Fibroblast of skin of scalp (primary cell): ENCODE measurements at regions not wholly inside any gene's neighbourhood (a gene's known extent, or its start where the extent isn't known, plus 50 kb on each side); places are given as distances from the start of the nearest gene placed in this dataset.
A peak's percentile ranks its signal among the peaks of the same experiment; 100 is the strongest.

Source experiments
- DNase-seq: peaks from one replicate; pipeline ENCODE4 v3.0.0-alpha.2; 2013

DNA sequence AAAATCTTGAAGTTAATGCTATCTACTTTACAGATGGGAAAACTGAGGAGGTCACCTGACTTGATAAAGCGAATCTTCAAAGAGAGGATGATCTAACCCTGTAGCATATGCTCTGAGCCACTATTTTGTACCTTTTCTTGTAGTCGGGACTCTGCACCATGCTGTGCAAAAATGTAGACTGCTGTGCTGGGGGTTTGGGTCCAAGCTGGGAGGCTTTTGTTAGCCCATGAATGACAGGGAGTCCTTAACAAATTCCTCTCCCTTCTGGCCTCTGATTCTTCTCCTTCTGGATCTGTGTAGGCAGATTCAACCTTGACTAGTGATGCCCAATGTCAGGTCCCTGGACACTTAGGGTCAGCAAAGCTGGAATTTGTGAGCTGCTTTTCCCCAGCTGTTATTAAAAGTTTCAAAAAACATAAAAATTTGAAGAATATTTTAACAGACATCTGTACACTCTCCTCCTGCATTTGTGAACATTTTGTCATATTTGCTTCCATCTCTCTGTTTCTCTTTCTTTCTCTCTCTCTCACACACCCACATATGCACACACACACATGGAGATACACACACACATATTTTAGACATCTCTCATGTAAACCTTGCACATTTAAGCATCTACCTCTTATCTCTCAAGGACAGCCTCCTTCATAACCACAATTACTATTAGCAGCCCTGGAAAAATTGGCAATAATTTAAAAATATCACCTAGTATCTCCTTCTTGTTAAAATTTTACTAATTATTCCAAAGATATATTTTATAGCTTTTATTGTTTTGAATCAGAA lies 335.0 kb upstream of the TRIB2 start:
- no peak for DNase-seq

DNA sequence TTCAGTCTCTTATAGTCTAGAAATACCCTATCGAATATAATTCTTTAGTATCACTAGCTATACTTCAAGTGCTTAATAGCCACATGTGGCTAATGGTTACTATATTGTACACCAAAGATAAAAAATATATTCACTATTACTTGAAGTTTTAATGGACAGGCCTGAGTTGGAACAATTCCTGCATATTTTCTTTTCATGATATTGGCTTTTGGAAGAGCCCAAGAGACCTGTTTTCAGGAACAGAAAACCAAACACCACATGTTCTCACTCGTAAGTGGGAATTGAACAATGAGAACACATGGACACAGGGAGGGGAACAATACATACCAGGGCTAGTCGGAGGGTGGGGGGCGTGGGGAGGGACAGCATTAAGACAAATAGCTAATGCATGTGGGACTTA lies 334.4 kb upstream of the TRIB2 start:
- no peak for DNase-seq

- DNase-seq: peak; percentile 75
Observed at GRCh38 chr2:12389344-12390045, 327.2 kb upstream of the TRIB2 start.

GRCh38 chr2:12391116-12391515 lies 325.6 kb upstream of the TRIB2 start:
- DNase-seq: no peak

DNA sequence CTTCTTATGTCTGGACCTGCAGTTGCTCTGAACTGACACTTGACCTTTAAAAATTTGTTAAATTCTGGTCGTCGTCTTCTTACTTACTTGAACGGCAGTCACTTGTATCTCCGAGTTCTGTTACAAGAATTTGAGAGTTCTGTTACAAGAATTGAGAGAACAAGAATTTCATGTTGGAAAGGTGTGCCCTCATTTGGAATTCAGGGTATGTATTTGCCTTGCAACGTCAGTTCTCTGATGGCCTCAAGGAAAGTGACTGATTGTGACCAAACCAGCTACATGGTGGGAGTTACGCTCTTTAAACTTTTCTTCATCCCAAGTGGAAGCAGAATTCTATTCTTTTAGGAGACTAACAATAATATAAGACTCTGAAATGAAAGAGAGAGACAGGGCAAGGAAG lies 320.0 kb upstream of the TRIB2 start:
- no peak for DNase-seq

DNA sequence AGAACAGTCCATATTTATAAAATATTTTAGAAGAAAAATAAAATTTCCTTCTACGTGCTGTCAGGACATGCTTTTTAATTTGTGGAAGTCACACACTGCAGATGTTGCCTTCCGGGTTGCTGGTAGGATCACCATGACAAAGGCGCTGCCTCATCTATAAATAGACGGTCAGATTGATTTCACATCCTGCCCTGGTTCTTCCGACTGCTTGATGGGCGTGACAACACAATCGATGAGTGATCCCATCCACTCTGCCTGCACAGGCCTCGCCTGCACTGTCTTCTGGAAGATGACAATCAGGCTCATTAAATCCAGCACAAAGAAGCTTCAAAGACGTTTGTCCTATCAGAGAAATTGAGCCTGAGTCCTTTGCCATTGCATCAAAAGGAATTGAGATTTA lies 318.9 kb upstream of the TRIB2 start:
- peak; percentile 12 for DNase-seq

DNA sequence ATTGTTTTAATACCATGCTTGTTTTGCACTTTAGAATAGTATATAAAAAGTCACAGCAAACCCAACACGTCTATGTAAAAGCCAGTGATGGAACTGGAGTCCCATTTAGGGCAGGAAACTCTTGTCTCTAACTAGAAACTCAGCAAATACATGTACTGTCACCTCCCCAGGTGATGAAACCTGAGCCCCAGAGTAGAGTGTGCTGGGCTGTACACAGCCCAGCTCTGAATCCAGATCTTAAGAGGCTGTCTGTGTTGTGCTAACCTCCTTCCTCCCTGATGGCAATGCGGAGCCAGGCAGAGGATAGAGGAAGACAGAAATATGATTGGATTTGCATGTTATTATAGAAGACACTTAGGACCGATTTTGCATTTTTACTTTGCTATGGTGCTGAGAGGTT lies 317.5 kb upstream of the TRIB2 start:
- no peak for DNase-seq

DNA sequence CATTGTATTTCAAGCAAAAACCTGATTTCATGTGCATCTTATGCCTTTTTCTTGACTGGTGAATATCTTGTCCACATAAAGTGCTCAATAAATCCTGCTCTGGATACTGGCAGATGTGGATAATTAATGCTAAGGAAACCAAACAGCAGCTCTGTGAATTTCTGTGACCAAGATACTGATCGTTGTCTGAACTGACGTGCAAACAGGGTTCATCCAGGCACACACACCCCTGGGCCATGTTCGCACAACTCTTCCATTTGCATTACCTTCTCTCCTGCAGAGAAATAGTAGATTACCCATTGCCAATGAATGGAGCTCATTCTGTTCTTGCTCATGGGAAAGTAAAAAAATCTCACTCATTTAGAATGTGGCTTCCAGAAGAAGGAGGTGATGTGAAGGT lies 316.2 kb upstream of the TRIB2 start:
- DNase-seq: no peak

DNA sequence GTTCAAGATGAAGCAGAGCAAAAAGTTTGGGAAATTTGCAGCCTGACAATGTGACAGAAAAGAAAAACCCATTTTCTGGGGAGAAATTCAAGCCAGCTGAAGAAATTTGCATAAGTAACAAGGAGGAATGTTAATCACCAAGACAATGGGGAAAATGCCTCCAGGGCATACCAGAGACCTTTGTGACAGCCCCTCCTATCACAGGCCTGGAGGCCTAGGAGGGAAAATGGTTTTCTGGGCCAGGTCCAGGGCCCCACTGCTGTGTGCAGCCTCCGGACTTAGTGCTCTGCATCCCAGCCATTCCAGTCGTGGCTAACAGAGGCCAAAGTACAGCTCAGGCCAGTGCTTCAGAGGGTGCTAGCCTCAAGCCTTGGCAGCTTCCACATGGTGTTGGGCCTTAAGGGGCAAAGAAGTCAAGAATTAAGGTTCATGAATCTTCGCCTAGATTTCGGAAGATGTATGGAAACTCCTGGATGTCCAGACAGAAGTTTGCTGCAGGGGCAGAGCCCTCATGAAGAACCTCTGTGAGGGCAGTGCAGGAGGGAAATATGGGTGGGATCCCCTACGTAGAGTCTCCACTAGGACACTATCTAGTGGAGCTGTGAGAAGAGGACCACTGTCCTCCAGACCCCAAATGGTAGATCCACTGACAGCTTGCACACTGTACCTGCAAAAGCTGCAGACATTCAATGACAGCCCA lies 314.1 kb upstream of the TRIB2 start:
- no peak for DNase-seq

GRCh38 chr2:12404497-12404896 lies 312.2 kb upstream of the TRIB2 start:
- no peak for DNase-seq

- DNase-seq: no peak
Observed at GRCh38 chr2:12407160-12407559, 309.6 kb upstream of the TRIB2 start.

DNA sequence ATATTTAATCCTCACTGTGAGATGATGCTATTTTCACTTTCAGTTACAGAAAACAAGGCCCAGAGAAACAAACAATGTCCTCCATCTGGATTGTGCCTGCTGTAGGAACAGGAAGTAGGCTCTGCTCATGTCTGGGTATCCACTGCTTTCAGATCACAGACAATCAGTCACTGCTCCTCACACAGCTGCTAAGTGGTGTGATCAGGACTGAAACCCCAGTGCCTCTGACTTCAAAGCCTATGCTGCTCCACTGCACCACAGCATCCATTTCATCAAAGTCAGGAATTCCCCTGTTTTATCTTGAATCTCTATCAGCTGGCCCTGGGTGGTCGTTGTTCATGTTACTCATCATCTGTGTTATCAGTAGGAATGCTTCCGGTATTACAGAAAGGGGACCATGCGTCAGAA lies 303.8 kb upstream of the TRIB2 start:
- DNase-seq: peak; percentile 19

DNA sequence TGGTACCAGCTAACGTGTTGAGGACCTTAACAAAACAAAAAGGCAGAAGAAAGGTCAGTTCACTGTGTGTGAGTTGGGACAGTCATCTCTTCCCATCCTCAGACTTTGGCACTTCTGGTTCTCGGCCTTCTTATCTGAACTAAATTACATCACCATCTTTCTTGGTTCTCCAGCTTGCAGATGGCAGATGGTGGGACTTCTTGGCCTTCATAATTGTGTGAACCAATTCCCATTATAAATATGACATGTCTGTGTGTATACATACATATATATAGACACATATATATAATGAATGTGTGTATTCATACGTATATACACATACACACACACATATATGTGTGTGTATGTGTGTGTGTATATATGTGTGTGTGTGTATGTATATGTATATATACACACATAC lies 301.2 kb upstream of the TRIB2 start:
- no peak for DNase-seq

GRCh38 chr2:12416600-12416999 lies 300.1 kb upstream of the TRIB2 start:
- DNase-seq: peak; percentile 50

DNA sequence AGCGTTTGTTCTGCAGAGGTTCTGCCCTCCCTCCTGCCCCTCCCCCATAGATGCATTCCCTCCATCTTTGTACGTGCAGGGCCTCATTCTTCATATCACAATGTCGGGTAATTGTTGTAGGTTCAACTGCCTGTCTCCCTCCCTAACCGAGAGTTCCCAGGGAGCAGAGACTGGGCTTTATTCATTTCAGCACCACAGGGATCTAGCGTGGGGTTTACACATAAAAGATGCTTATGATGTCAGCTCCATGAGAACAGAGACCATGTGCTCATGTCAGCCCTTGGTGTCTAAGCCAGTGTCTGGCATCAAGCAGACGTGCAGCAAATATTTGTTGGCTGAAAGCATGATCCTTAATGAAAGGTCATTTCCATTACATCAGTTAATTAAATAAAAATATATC lies 298.9 kb upstream of the TRIB2 start:
- peak; percentile 32 for DNase-seq

DNA sequence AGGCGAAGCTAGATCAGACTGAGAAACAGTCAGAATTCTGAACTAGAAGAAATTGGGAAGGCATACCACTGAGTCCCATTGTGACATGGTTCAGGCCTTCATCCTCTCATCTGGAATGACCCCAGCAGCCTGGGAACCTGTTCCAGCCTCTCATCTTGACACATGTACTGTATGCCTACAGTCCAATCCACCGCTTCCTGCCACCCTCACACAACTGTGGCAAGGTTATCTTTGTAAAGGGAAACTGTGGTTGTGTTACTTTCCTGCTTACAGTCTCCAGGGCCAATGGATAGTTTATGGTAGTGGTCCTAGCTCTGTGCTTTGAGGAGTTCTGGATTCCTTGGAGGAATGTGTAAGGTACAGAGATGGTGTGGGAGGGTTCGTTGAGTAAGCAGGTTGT lies 296.9 kb upstream of the TRIB2 start:
- DNase-seq: no peak

DNA sequence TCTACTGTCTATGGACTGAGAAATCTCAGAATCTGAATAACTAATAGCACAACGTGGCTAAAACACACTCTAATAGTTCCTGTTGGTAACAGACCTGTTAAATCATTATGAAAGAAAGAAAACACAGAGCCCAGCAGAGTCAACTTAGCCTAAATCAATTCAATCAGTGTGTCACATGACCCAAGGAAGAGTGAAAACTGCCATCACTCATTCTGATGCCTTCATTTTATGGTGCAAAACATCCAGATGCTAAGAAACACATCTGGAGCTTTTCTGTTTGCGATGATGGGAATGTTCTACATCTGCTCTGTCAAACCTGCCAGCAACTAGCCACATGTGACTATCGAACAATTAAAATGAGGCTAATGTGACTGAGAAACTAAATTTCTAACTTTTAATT lies 295.7 kb upstream of the TRIB2 start:
- DNase-seq: no peak

DNA sequence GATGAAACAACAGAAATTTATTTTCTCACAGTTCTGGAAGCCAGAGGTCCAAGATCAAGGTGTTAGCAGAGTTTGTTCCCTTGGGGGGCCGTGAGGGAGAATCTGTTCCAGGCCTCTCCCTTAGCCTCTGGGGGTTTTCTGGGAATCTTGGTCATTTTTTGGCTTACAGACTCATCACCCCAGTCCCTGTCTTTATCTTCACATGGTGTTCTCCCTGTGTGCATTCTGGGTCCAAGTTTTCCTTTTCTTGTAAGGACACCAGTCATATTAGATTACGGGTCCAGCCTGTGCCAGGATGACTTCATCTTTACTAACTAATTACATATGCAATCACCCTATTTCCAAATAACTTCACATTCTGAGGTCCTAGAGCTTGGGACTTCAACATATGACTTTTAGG lies 292.5 kb upstream of the TRIB2 start:
- DNase-seq: no peak

- no peak for DNase-seq
Observed at GRCh38 chr2:12424809-12425208, 291.9 kb upstream of the TRIB2 start.

- DNase-seq: peak; percentile 63
Observed at GRCh38 chr2:12428324-12428723, 288.4 kb upstream of the TRIB2 start.

GRCh38 chr2:12428786-12429185 lies 287.9 kb upstream of the TRIB2 start:
- peak; percentile 83 for DNase-seq

DNA sequence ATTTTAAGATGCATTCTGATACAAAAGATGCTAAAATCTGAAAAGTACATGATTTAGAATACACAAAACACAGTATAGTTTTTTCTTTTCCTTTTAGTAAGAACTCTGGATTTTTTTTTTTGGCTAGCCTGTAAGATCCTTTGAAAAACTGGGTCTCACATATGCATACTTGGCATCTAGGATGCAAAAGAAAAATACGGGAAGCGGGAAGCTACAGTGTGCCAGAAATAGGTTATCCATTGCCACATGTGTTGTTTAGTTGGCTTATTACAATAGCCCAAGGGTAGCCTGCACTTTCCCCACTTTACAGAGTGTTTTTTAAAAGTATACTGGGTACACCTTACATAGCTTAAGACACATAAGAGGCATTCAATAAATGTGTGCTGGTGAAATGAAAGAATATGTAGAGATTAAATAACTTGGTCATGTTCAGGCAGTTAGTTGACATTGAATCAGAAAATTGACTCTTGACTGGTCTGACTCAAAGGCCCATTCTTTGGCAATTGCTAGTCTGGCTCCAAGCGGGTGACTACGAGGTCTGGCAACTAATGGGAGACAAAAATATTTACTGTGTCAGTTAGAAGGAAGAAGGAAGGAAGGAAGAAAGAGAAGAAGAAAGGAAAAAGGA lies 286.8 kb upstream of the TRIB2 start:
- peak; percentile 75 for DNase-seq

DNA sequence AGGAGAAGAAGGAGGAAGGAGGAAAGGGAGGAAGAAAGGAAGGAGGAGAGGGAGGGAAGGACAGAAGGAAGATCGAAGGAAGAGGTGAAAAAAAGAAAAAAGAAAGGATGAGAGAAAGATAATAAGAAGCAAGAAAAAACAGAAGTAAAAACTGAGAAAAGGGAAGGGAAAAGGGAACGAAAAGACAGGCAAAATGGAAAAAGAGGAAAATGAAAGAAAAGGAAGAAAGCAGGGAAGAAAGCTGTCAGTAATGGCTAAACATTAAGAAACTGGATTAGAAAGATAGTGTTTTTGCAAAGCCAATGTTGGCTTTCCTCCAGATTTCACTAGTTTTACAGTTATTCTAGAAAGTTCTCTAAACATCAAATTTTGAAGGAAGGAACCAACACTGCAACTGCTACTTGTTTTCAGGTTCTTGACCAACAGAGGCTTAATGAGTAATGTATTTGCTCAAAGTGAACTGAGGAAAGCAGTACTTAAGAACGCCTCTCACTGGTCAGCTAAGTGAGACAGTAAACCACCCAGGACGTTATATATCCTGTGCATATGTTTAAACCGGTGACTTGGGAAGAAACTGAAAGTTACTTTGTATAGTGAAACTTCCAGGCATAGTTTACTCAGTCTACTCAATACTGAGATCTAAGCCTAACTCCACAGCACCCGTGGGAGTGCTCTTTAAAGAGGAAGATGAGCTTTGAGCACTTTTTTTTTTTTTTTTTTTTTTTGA lies 286.2 kb upstream of the TRIB2 start:
- no peak for DNase-seq
